Thyroid gland (tissue), 4 donors: ENCODE measurements at regions not wholly inside any gene's neighbourhood (a gene's known extent, or its start where the extent isn't known, plus 50 kb on each side); places are given as distances from the start of the nearest gene placed in this dataset.

Source experiments
- DNase-seq, 2 donors: peaks; one replicate each; pipeline ENCODE4 v3.0.0-alpha.2; 2019
- H3K27ac ChIP-seq, 3 donors: fragments of 200-600 bp; sonication (generic); 1 replicate in 2 of 3; 2 replicates in 1 of 3; pipeline ENCODE4 v1.5.1; 2016 to 2019; ENCODE audit warnings: mild to moderate bottlenecking in 1 of 3, moderate library complexity in 1 of 3
- H3K27me3 ChIP-seq: fragments of 200-600 bp; sonication (generic); one replicate; pipeline ENCODE4 v1.5.1; 2019
- H3K36me3 ChIP-seq, 2 donors: fragments of 200-600 bp; sonication (generic); one replicate each; pipeline ENCODE4 v1.5.1; 2016 to 2019
- H3K4me1 ChIP-seq, 2 donors: fragments of 200-600 bp; sonication (generic); one replicate each; pipeline ENCODE4 v1.5.1; 2017 to 2019
- H3K4me3 ChIP-seq, 3 donors: fragments of 200-600 bp; sonication (generic); replicated peaks in 1 of 3; 1 replicate in 2 of 3; 2 replicates in 1 of 3; pipeline ENCODE4 v1.5.1; 2016; ENCODE audit warnings: mild to moderate bottlenecking in 1 of 3
- H3K9me3 ChIP-seq: fragments of 200-600 bp; sonication (generic); one replicate; pipeline ENCODE4 v1.5.1; 2017
- CTCF ChIP-seq, 6 experiments: fragments of 200-600 bp in 3 of 6; fragments of 450-650 bp in 3 of 6; sonication (generic) in 3 of 6; IDR thresholded peaks; one replicate each; pipeline ENCODE4 v1.5.1; 2016 to 2019; ENCODE audit warnings: antibody characterized with exemption in 6 of 6, mild to moderate bottlenecking in 2 of 6, inconsistent platforms in 1 of 6, moderate library complexity in 1 of 6
- POLR2A ChIP-seq, 2 donors: fragments of 450-650 bp; IDR thresholded peaks; one replicate each; pipeline ENCODE4 v1.6.1; 2017; ENCODE audit warnings: antibody characterized with exemption in 2 of 2, mild to moderate bottlenecking in 2 of 2, moderate library complexity in 1 of 2
- WGBS, 2 donors: methylation state at CpG; one replicate each; pipeline ENCODE4 v1.1.5; 2017; 5-methylcytosine and 5-hydroxymethylcytosine counted together
- intact Hi-C: fragments of 100-400 bp; cut with DNase I; formaldehyde crosslinking; loops from one replicate; pipeline ENCODE4 v1.15.1; 2023

DNA sequence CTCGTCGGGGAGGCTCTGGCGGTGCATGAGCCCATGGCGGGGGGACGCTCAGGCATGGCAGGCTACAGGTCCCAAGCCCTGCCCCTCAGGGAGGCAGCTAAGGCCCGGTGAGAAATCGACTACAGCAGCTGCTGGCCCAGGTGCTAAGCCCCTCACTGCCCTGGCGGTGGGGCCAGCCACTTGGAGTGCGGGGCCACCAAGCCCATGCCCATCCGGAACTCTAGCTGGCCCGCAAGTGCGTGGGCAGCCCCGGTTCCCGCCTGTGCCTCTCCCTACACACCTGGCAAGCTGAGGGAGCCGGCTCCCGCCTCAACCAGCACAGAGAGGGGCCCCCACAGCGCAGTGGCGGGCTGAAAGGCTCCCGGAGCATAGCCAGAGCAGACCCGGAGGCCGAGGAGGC is 1896.9 kb upstream of the CDH6 start:
- intact Hi-C loops, result no loop called here
- Histone ChIP-seq H3K9me3 (no peaks in the 10 kb centered on the region), H3K36me3 (no peaks in the 10 kb centered on the region), H3K27ac (no peak overlapping the region), H3K4me1 (no peaks in the 10 kb centered on the region), H3K4me3 (no peak overlapping the region), H3K27me3 (no peaks in the 10 kb centered on the region)
- WGBS, 2 donors, result 91 to 92% methylated on average over 14 to 16 of the region's 21 CpGs
- no peak for TF ChIP-seq POLR2A (IDR thresholded peaks at IDR 0.05)
- TF ChIP-seq CTCF (IDR thresholded peaks at IDR 0.05), result no peak
- DNase-seq, result no peak

DNA sequence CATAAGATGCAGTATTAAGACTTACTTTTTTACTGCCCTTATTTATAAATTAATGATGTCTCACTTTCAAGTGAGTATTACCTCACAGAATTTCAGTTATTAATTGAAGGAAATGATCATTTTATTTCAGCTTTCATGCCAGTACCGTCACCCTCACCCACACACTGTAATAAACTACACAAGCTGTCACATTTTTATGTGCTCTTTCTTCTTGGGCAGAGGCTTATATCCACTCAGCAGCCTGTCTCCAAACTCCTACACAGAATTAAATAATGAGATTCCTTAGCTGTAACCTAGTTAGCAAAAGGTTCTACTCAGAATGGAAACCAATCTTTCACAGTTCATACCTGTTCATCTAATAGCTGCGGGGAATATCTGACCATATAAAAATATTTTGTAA is 1915.8 kb upstream of the CDH6 start:
- 69 to 84% methylated on average over 2 of the region's 2 CpGs for WGBS, 2 donors
- no peak overlapping the region for H3K4me3 ChIP-seq
- intact Hi-C loops, result no loop called here
- H3K9me3 ChIP-seq, result no peaks in the 10 kb centered on the region
- H3K4me1 ChIP-seq, result no peaks in the 10 kb centered on the region
- no peak overlapping the region for H3K27ac ChIP-seq
- no peaks in the 10 kb centered on the region for H3K36me3 ChIP-seq
- no peak for DNase-seq
- H3K27me3 ChIP-seq, result no peaks in the 10 kb centered on the region
- TF ChIP-seq POLR2A (IDR thresholded peaks at IDR 0.05) (no peak), CTCF (IDR thresholded peaks at IDR 0.05) (no peak)

- Histone ChIP-seq H3K9me3 (no peaks in the 10 kb centered on the region), H3K4me3 (no peak overlapping the region), H3K27ac (no peak overlapping the region), H3K36me3 (no peaks in the 10 kb centered on the region), H3K4me1 (no peaks in the 10 kb centered on the region), H3K27me3 (no peaks in the 10 kb centered on the region)
- DNase-seq, result no peak
- TF ChIP-seq CTCF (IDR thresholded peaks at IDR 0.05), result no peak
- TF ChIP-seq POLR2A (IDR thresholded peaks at IDR 0.05), result no peak
- 74 to 98% methylated on average over 1 of the region's 1 CpG for WGBS, 2 donors
- intact Hi-C loops, result no loop called here
Measured at GRCh38 chr5:29276371-29276770, 1917.1 kb upstream of the CDH6 start.

GRCh38 chr5:29263915-29264351 is 1929.6 kb upstream of the CDH6 start:
- 79 to 83% methylated on average over 4 of the region's 4 CpGs for WGBS, 2 donors
- H3K4me3 ChIP-seq, result no peak overlapping the region
- H3K27ac ChIP-seq, result no peak overlapping the region
- H3K9me3 ChIP-seq, result no peaks in the 10 kb centered on the region
- TF ChIP-seq POLR2A (IDR thresholded peaks at IDR 0.05) (no peak), CTCF (IDR thresholded peaks at IDR 0.05) (no peak)
- no peaks in the 10 kb centered on the region for H3K4me1 ChIP-seq
- no peaks in the 10 kb centered on the region for H3K36me3 ChIP-seq
- H3K27me3 ChIP-seq, result no peaks in the 10 kb centered on the region
- no peak for DNase-seq
- intact Hi-C loops, result no loop called here

GRCh38 chr5:29262339-29263123 is 1931.0 kb upstream of the CDH6 start:
- Histone ChIP-seq H3K4me3 (no peak overlapping the region), H3K4me1 (no peaks in the 10 kb centered on the region), H3K27ac (no peak overlapping the region), H3K36me3 (no peaks in the 10 kb centered on the region), H3K27me3 (no peaks in the 10 kb centered on the region), H3K9me3 (no peaks in the 10 kb centered on the region)
- 53 to 55% methylated on average over 3 of the region's 3 CpGs for WGBS, 2 donors
- DNase-seq, result no peak
- intact Hi-C loops, result no loop called here
- TF ChIP-seq CTCF (IDR thresholded peaks at IDR 0.05), result no peak
- no peak for TF ChIP-seq POLR2A (IDR thresholded peaks at IDR 0.05)
